Activated T-helper 2 cell treated with anti-CD3 and anti-CD28 coated beads, Interferon-gamma antibody, Interleukin-2, Interleukin-4, amounts not matched to agents 10 μg/mL and 5 μg/mL and 100 μg/mL, durations not matched to agents 14 hours and 24 hours and 36 hours (primary cell): ENCODE measurements at regions not wholly inside any gene's neighbourhood (a gene's known extent, or its start where the extent isn't known, plus 50 kb on each side); places are given as distances from the start of the nearest gene placed in this dataset.

Source experiments
- DNase-seq: peaks from one replicate; pipeline ENCODE4 v3.0.0; 2021; ENCODE audit warnings: low spot score
- H3K27ac Mint-ChIP-seq: one replicate; pipeline ENCODE4 v1.8.0; 2021; ENCODE audit warnings: mixed read lengths
- H3K27me3 Mint-ChIP-seq: one replicate; pipeline ENCODE4 v1.8.0; 2021; ENCODE audit warnings: low read depth, mixed read lengths
- H3K36me3 Mint-ChIP-seq: one replicate; pipeline ENCODE4 v1.8.0; 2021; ENCODE audit warnings: low read depth, mixed read lengths
- H3K4me1 Mint-ChIP-seq: one replicate; pipeline ENCODE4 v1.8.0; 2021; ENCODE audit warnings: low read depth, mixed read lengths
- H3K4me3 Mint-ChIP-seq: one replicate; pipeline ENCODE4 v1.8.0; 2021; ENCODE audit warnings: low read depth, mild to moderate bottlenecking, moderate library complexity, mixed read lengths
- H3K9me3 Mint-ChIP-seq: one replicate; pipeline ENCODE4 v1.8.0; 2021; ENCODE audit warnings: mixed read lengths
- intact Hi-C: fragments of 100-400 bp; cut with micrococcal nuclease; formaldehyde crosslinking; loops from one replicate; pipeline ENCODE4 v1.15.1; 2023

- no peak for DNase-seq
- Mint-ChIP-seq H3K27ac (no peak overlapping the region), H3K4me1 (peaks cover 27% of the 10 kb centered on the region), H3K36me3 (no peaks in the 10 kb centered on the region), H3K27me3 (peaks cover 1% of the 10 kb centered on the region), H3K4me3 (no peak overlapping the region), H3K9me3 (peaks cover 9% of the 10 kb centered on the region)
- intact Hi-C loops: loop anchor here (5.0 kb wide), 1 partner anchor 85 kb away; no protein-coding TSS in a partner anchor
Measured at GRCh38 chr10:17512341-17513001, 58.1 kb upstream of the ST8SIA6 start.

DNA sequence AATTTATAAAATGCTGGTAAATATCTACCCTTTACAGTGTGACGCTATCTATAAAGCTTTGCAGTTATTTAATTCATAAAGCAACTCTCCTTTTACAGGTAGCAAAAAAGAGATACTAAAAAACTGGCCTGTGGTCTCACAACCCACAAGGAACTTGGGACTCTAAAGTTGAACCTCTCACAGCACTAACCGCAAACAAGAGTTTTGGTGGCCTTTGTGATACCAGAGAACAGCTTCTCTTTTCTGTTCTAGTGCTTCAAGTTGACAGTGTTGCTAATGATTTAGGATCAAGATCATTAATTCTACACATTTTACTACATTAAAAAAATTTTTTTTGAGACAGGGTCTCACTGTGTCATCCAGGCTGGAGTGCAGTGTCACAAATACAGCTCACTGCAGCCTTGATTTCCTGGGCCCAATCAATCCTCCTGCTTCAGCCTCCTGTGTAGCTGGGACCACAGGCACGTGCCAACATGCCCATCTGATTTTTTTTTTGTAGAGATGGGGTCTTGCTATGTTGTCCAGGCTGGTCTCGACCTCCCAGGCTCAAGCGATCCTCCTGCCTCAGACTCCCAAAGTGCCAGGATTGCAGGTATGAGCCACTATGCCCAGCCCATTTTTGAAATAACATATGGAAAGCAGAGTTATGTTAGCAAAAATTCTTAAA lies 56.0 kb upstream of the ST8SIA6 start:
- H3K9me3 Mint-ChIP-seq: peaks cover 9% of the 10 kb centered on the region
- H3K27ac Mint-ChIP-seq: no peak overlapping the region

GRCh38 chr10:17507538-17507937 lies 53.1 kb upstream of the ST8SIA6 start:
- Mint-ChIP-seq H3K27ac (no peak overlapping the region), H3K4me1 (peaks cover 36% of the 10 kb centered on the region), H3K9me3 (peaks cover 9% of the 10 kb centered on the region), H3K36me3 (no peaks in the 10 kb centered on the region), H3K4me3 (no peak overlapping the region), H3K27me3 (peaks cover 3% of the 10 kb centered on the region)
- no peak for DNase-seq
- intact Hi-C loops: no loop called here

More for the DNA sequence above, 56.0 kb upstream of the ST8SIA6 start:
- Mint-ChIP-seq H3K36me3 (no peaks in the 10 kb centered on the region), H3K4me3 (no peak overlapping the region), H3K27me3 (no peaks in the 10 kb centered on the region), H3K4me1 (peaks cover 36% of the 10 kb centered on the region)
- DNase-seq: no peak
- intact Hi-C loops: loop anchor here (5.0 kb wide), 1 partner anchor 83 kb away; no protein-coding TSS in a partner anchor

DNA sequence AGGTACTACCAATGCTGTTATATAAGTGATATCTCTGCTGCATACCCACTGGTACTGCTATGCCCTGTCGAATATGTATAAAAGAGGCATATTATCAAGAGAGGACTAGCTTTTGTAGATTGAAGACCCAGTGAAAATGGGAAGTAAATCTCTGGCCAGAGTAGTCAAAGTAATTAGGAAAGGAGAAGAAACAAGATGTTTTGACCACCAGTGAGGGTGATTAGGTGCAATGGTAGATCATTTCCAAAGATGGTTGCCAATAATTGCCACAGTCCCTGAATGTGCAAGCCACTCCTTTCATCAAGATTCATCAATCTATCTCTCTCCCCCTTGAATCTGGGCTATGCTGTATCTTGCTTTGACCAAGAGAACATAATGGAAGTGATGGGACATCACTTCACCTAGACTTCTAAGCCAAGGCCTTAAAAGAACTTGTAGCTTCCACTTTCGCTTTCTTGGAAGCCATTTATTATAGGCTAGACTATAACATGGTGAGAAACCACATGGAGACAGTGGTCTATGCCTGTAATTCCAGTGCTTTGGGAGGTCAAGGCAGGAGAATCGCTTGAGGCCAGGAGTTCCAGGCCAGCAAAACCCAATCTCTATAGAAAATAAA lies 52.6 kb upstream of the ST8SIA6 start:
- intact Hi-C loops: no loop called here
- DNase-seq: no peak
- Mint-ChIP-seq H3K4me3 (no peak overlapping the region), H3K9me3 (peaks cover 9% of the 10 kb centered on the region), H3K27ac (peak overlapping the region; percentile 31), H3K27me3 (peaks cover 4% of the 10 kb centered on the region), H3K36me3 (no peaks in the 10 kb centered on the region), H3K4me1 (peaks cover 30% of the 10 kb centered on the region)

DNA sequence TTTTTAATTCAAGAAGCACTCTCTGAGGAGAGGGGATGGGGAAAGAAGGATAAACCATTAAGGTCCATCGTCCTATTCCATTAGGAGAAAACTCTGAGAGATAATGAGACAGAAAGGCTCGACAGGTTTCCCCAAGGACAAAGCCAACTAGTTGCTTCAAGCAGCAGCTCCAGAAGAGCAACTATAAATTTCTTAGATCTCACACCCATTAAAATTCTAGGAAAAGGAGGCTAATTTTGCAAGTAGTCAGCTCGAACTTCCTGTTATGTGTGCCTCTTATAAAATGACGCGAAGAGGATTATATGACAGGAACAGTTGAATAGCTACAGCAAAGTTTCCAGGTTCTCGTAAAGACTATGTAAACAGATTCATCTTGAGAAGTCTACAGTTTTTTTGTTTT lies 52.0 kb upstream of the ST8SIA6 start:
- H3K9me3 Mint-ChIP-seq: peaks cover 9% of the 10 kb centered on the region

DNA sequence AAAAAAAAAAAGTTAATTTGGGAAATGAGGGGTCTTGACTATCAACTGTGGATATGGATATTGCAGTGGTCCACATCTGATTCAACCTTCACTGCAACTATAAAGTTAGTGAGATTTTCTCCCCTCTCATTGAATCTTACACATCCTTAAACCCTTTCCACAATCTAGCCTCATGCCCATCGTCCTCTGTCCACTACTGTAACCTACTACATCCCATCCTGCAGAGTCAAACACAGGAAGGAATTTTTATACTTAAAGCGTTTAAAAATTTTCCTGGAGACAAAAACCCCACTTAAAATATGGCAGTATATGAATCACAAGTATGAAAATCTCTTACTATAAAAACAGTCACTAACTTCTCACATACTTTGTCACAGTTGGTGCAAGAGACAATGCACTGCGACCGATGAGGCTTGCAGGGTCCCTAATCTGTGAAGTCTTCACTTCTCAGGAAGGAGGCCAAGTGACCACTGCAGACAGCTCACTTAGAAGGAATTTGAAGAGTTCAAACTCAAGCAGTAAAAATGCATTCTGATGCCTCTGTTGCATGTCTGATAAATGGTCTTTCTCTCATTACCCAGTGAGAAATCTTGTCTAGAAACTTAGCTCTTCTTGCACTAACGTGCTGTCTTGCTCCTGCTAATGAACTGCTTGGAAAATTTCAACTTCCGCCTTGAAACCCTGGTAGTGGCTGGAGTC lies 50.3 kb upstream of the ST8SIA6 start:
- intact Hi-C loops: no loop called here
- peaks cover 23% of the 10 kb centered on the region for H3K4me1 Mint-ChIP-seq
- H3K27me3 Mint-ChIP-seq: peaks cover 7% of the 10 kb centered on the region
- H3K9me3 Mint-ChIP-seq: peaks cover 9% of the 10 kb centered on the region
- no peak for DNase-seq
- no peak overlapping the region for H3K4me3 Mint-ChIP-seq
- H3K36me3 Mint-ChIP-seq: no peaks in the 10 kb centered on the region
- no peak overlapping the region for H3K27ac Mint-ChIP-seq

More for the DNA sequence above, 52.0 kb upstream of the ST8SIA6 start:
- Mint-ChIP-seq H3K4me1 (peaks cover 30% of the 10 kb centered on the region), H3K4me3 (no peak overlapping the region), H3K27ac (peak overlapping the region; percentile 44), H3K27me3 (peaks cover 7% of the 10 kb centered on the region), H3K36me3 (no peaks in the 10 kb centered on the region)
- no peak for DNase-seq
- intact Hi-C loops: no loop called here
